Testis (tissue), 2 donors: ENCODE measurements at regions not wholly inside any gene's neighbourhood (a gene's known extent, or its start where the extent isn't known, plus 50 kb on each side); places are given as distances from the start of the nearest gene placed in this dataset.

Experiments used
- POLR2A ChIP-seq: fragments of 450-650 bp; IDR thresholded peaks from one replicate; pipeline ENCODE4 v1.6.1; 2017; ENCODE audit warnings: antibody characterized with exemption, mild to moderate bottlenecking, moderate library complexity
- TF ChIP-seq, protein P1 (sequence below), 3 experiments: fragments of 450-650 bp in 2 of 3; fragments of 200-600 bp in 1 of 3; sonication (generic) in 1 of 3; IDR thresholded peaks; one replicate each; pipeline ENCODE4 v1.5.1; 2016 to 2019; ENCODE audit warnings: antibody characterized with exemption in 3 of 3, mild to moderate bottlenecking in 2 of 3, moderate library complexity in 1 of 3

DNA sequence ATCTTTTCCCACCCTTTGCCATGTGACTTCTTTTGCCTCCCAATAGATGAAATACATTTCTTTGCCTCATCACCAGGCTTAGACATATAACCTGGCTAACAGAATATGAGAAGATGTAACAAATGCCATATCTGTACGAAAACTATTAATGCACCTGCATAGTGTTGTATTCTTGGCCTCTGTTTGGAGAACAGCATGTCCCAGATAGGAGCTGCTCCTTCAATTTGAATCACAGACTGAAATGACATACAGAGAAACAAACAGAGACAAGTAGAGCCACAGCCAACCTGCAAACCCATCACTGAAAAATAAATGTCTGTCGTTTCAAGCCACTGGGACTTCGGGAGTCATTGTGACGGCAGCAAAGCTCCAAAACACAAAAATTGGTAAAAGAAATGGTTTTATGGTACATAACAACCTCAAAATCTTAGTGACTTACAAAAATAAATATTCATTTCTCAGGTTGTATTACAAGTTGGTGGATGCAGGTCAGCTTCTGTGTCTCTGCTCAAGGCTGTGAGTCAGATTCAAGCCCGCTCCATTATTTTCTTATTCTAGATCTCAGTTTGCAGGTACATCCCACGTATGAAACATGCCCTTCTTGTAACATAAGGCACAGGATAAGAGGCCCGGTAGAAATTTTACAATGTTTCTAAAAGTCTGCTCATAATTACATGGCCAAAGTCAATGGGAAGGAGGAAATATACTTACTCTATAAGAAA lies 171.3 kb upstream of the SOX6 start:
- no peak for TF ChIP-seq POLR2A
- TF ChIP-seq, protein P1, sequence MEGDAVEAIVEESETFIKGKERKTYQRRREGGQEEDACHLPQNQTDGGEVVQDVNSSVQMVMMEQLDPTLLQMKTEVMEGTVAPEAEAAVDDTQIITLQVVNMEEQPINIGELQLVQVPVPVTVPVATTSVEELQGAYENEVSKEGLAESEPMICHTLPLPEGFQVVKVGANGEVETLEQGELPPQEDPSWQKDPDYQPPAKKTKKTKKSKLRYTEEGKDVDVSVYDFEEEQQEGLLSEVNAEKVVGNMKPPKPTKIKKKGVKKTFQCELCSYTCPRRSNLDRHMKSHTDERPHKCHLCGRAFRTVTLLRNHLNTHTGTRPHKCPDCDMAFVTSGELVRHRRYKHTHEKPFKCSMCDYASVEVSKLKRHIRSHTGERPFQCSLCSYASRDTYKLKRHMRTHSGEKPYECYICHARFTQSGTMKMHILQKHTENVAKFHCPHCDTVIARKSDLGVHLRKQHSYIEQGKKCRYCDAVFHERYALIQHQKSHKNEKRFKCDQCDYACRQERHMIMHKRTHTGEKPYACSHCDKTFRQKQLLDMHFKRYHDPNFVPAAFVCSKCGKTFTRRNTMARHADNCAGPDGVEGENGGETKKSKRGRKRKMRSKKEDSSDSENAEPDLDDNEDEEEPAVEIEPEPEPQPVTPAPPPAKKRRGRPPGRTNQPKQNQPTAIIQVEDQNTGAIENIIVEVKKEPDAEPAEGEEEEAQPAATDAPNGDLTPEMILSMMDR (IDR thresholded peaks at IDR 0.05): no peak
